ENCODE measurements at regions not wholly inside any gene's neighbourhood (a gene's known extent, or its start where the extent isn't known, plus 50 kb on each side); places are given as distances from the start of the nearest gene placed in this dataset.

GRCh38 chr6:25041485-25042035 lies 105.8 kb upstream of the RIPOR2 start:
- no peak for TF ChIP-seq FOS (IDR thresholded peaks at IDR 0.05; ENCODE audit: borderline replicate concordance, extremely low read depth, insufficient read length)
- no peak for TF ChIP-seq ZNF274 (IDR thresholded peaks at IDR 0.05; ENCODE audit: insufficient read depth, insufficient read length)

All from GM12878 (cell line).